Osteocyte (in vitro differentiated cells): ENCODE measurements at regions not wholly inside any gene's neighbourhood (a gene's known extent, or its start where the extent isn't known, plus 50 kb on each side); places are given as distances from the start of the nearest gene placed in this dataset.

ENCODE experiments used
- DNase-seq: peaks from one replicate; pipeline ENCODE4 v3.0.0; 2021; ENCODE audit warnings: mixed read lengths; ENCODE audit not compliant: unreplicated experiment; ENCODE audit errors: extremely low spot score
- H3K27ac Mint-ChIP-seq: one replicate; pipeline ENCODE4 v1.8.0; 2021; ENCODE audit warnings: mild to moderate bottlenecking, mixed read lengths; ENCODE audit not compliant: unreplicated experiment
- H3K27me3 Mint-ChIP-seq: one replicate; pipeline ENCODE4 v1.8.0; 2021; ENCODE audit warnings: mixed read lengths; ENCODE audit not compliant: unreplicated experiment
- H3K36me3 Mint-ChIP-seq: one replicate; pipeline ENCODE4 v1.8.0; 2021; ENCODE audit warnings: mixed read lengths; ENCODE audit not compliant: unreplicated experiment
- H3K4me1 Mint-ChIP-seq: one replicate; pipeline ENCODE4 v1.8.0; 2021; ENCODE audit warnings: mixed read lengths; ENCODE audit not compliant: unreplicated experiment
- H3K4me3 Mint-ChIP-seq: one replicate; pipeline ENCODE4 v1.8.0; 2021; ENCODE audit warnings: mild to moderate bottlenecking, moderate library complexity, mixed read lengths; ENCODE audit not compliant: unreplicated experiment
- H3K9me3 Mint-ChIP-seq: one replicate; pipeline ENCODE4 v1.8.0; 2021; ENCODE audit warnings: mixed read lengths; ENCODE audit not compliant: unreplicated experiment
- TF ChIP-seq, protein P1 (sequence below): fragments of 200-600 bp; sonication (generic); IDR thresholded peaks from 2 replicates; pipeline ENCODE4 v1.5.0; 2021; ENCODE audit warnings: antibody characterized with exemption, mild to moderate bottlenecking, moderate library complexity

DNA sequence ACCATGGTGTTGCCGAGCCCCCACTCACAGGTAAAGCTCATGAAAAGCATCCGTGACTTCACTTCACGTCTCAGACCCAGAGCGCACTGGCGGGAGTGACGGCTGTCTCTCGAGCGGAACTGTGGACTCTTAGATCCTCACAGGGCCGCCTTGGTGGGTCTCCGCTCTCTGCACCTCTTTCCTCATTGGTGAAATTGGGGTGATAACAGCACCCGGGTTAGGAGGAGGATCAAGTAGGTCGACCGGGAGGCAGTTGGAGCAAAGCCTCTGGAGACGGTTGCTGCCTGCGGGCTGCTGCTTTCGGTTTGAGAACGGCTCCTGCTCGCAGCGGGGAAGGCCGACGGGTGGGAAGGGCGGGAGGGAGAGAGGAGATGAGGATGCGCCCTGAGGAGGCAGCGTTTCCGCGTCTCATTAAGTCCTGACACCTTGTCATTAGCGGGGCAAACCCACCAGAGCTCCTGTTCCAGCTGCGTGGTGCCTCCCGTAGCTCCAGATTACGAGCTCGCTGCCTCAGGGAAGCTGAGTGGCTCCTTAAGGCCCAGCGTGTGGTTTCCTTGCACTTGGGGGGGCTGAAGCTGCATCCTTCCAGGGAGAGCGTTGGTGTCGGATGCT, 51.9 kb upstream of the CFAP46 start:
- no peak overlapping the region for H3K27ac Mint-ChIP-seq
- no peaks in the 10 kb centered on the region for H3K36me3 Mint-ChIP-seq
- DNase-seq: no peak
- peaks cover 12% of the 10 kb centered on the region for H3K27me3 Mint-ChIP-seq
- peak overlapping the region; percentile 14 for H3K4me3 Mint-ChIP-seq
- TF ChIP-seq, protein P1, sequence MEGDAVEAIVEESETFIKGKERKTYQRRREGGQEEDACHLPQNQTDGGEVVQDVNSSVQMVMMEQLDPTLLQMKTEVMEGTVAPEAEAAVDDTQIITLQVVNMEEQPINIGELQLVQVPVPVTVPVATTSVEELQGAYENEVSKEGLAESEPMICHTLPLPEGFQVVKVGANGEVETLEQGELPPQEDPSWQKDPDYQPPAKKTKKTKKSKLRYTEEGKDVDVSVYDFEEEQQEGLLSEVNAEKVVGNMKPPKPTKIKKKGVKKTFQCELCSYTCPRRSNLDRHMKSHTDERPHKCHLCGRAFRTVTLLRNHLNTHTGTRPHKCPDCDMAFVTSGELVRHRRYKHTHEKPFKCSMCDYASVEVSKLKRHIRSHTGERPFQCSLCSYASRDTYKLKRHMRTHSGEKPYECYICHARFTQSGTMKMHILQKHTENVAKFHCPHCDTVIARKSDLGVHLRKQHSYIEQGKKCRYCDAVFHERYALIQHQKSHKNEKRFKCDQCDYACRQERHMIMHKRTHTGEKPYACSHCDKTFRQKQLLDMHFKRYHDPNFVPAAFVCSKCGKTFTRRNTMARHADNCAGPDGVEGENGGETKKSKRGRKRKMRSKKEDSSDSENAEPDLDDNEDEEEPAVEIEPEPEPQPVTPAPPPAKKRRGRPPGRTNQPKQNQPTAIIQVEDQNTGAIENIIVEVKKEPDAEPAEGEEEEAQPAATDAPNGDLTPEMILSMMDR: no peak
- H3K4me1 Mint-ChIP-seq: peaks cover 1% of the 10 kb centered on the region
- H3K9me3 Mint-ChIP-seq: no peaks in the 10 kb centered on the region

DNA sequence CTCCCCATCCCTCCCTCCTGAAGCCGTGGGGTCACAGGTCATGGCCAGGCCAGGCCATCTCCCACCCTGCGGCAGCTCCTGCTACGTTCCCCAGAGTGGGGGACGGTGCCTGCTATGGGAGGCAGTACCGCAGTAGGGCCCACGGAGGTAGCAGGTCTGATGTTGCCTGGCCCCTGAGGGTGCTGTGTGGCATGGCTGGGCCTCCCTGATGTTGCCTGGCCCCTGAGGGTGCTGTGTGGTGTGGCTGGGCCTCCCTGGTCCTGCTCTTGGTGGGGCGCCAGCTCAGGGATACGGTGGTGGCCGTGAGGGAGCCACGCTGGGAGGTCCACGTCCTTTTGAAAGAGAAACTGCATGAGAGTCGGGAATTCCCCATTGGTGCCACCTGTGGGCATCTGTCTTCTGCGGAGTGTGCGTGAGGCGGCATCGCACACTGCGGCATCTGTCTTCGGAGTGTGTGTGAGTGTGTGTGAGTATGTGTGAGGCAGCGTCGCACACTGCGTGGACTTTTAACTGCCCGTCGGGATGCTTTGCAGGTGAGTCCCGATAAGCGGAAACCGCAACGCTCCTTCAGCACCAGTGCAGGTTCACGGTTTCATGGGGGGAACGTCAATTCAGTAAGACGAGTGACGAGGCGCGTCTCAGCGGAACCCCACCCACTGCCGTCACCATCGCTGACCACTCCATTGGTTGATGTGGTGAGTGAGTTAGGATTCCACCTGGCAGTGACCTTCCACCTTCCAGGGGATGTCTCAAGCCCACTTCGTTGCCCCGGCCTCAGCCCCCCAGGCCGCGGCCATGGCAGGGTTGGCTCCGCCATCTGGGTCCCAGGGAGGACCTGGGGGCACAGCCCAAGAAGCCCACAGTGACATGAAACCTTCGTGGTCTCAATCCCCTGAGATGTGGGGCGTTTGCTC, 51.2 kb upstream of the CFAP46 start:
- TF ChIP-seq, protein P1: no peak
- peaks cover 1% of the 10 kb centered on the region for H3K4me1 Mint-ChIP-seq
- peaks cover 10% of the 10 kb centered on the region for H3K27me3 Mint-ChIP-seq
- H3K4me3 Mint-ChIP-seq: no peak overlapping the region
- H3K9me3 Mint-ChIP-seq: no peaks in the 10 kb centered on the region
- no peaks in the 10 kb centered on the region for H3K36me3 Mint-ChIP-seq
- DNase-seq: no peak
- no peak overlapping the region for H3K27ac Mint-ChIP-seq

DNA sequence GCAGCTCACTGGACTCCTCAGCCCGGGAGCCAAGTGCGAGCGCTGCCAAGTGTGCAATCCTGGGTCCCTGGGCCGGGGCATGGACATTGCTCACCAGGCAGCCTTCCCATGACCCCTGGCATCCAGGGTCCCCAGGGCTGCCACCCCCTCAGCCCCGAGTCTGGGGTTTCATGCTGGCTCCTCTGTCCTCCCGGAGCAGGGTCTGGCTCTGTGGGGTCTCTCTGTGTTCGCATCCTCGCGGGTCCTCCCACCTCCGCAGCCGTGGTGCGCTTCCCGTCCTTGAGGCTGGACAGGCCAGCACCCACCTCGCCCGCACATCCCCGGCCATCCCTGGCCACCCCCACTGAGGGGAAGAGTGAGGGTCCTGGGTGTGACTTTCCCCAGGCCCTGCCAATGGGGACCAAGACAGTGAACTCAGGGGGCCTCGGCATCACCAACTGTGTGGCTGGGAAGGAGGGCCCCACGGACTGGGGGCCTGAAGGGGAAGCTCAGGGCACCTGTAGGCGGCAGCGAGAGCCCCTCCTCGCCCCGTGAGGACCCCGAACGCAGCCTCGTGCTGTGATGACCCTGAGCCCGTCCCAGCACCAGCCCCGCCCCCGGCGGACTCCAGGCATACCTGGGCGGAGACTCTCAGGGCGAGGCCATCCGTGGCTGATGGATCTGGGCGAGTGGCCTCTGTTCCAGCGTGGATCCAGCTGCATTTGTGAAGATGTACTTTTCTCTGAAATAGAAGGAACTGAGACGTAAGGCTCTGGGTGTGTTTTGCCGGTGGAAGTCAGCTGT, 50.3 kb upstream of the CFAP46 start:
- Mint-ChIP-seq H3K4me1 (peaks cover 1% of the 10 kb centered on the region), H3K27me3 (peaks cover 4% of the 10 kb centered on the region), H3K4me3 (no peak overlapping the region), H3K36me3 (no peaks in the 10 kb centered on the region), H3K9me3 (no peaks in the 10 kb centered on the region), H3K27ac (no peak overlapping the region)
- TF ChIP-seq, protein P1: no peak
- no peak for DNase-seq
